ENCODE measurements at regions not wholly inside any gene's neighbourhood (a gene's known extent, or its start where the extent isn't known, plus 50 kb on each side); places are given as distances from the start of the nearest gene placed in this dataset.

DNA sequence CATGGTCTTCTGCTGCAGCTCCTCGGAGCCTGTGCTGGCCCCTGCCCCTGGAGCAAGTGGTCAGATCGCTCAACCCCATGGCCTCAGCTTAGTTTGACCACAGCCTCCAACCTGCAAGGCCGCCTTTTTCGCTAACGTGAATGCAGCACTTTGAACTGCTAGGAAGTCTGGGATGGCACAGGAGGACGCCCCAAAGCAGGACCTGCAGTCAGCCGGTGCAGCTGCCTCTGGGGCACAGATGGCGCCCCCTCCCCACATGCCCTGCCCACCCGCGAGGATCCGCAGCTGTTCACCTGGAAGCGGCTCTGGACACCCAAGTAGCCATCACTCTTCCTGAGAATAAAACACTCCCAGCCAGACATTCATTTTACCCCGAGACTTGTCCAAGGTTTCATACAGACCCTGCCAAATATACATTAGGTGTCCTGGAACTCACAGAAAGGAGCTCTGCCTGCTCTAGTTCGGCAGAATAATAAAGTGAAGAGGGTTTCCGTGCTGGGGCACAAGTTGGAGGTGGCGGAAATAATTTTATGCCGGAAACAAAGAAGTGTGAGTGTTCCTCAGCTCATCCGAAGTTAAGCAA is 510.1 kb downstream of the EIPR1 start:
- Histone ChIP-seq H2AFZ (ENCODE audit: low read length) (no peak overlapping the region), H3K27ac (ENCODE audit: low read depth, low read length, poor library complexity, severe bottlenecking) (no peak overlapping the region), H4K20me1 (ENCODE audit: insufficient read depth, low read length) (no peaks in the 10 kb centered on the region), H3K4me1 (ENCODE audit: insufficient read depth, low read length, severe bottlenecking) (no peaks in the 10 kb centered on the region), H3K9me2 (ENCODE audit: low read depth, low read length) (no peaks in the 10 kb centered on the region), H3K27me3 (ENCODE audit: insufficient read depth, low read length) (0 out of 2 replicates have a peak, but pooled peaks cover 4% of the 10 kb centered on the region), H3K9me3 (ENCODE audit: low read length) (no peaks in the 10 kb centered on the region), H3K36me3 (ENCODE audit: insufficient read depth, low read length) (no peaks in the 10 kb centered on the region), H3K4me3 (ENCODE audit: low read depth, low read length, poor library complexity, severe bottlenecking) (no peak overlapping the region), H3F3A (ENCODE audit: insufficient read depth, low read length) (no peaks in the 10 kb centered on the region), H3K79me2 (ENCODE audit: insufficient read depth, low read length) (no peaks in the 10 kb centered on the region), H3K9ac (ENCODE audit: low read length) (no peak overlapping the region), H3K4me2 (ENCODE audit: low read length) (no peak overlapping the region)
- TF ChIP-seq, protein P1, sequence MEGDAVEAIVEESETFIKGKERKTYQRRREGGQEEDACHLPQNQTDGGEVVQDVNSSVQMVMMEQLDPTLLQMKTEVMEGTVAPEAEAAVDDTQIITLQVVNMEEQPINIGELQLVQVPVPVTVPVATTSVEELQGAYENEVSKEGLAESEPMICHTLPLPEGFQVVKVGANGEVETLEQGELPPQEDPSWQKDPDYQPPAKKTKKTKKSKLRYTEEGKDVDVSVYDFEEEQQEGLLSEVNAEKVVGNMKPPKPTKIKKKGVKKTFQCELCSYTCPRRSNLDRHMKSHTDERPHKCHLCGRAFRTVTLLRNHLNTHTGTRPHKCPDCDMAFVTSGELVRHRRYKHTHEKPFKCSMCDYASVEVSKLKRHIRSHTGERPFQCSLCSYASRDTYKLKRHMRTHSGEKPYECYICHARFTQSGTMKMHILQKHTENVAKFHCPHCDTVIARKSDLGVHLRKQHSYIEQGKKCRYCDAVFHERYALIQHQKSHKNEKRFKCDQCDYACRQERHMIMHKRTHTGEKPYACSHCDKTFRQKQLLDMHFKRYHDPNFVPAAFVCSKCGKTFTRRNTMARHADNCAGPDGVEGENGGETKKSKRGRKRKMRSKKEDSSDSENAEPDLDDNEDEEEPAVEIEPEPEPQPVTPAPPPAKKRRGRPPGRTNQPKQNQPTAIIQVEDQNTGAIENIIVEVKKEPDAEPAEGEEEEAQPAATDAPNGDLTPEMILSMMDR (IDR thresholded peaks at IDR 0.05; ENCODE audit: low read length), result no peak
- no peak for TF ChIP-seq EZH2 (IDR thresholded peaks at IDR 0.05; ENCODE audit: borderline replicate concordance, low read length)

DNA sequence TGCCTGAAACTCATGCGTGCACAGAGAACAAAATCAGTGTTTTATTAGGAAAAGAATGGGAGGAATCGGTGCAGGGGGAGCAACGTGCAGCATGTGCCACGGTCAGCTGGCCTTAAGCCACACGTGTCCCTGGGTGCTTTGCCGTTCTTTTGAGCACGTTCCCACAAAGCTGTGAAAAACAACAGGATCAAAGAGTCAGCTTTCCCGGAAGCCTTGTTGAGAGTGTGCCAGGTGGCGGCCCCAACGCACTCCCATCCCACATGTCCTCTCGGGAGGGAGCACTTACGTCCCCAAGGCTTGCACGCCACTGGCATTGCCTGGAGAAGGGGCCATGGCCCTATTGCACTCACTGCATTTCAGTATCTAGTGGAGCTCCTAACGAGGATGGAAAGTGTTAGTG is 511.2 kb downstream of the EIPR1 start:
- H3K36me3 ChIP-seq (ENCODE audit: insufficient read depth, low read length), result no peaks in the 10 kb centered on the region
- no peaks in the 10 kb centered on the region for H4K20me1 ChIP-seq (ENCODE audit: insufficient read depth, low read length)
- no peaks in the 10 kb centered on the region for H3K4me1 ChIP-seq (ENCODE audit: insufficient read depth, low read length, severe bottlenecking)
- no peak overlapping the region for H3K4me2 ChIP-seq (ENCODE audit: low read length)
- H2AFZ ChIP-seq (ENCODE audit: low read length), result no peak overlapping the region
- no peaks in the 10 kb centered on the region for H3K9me2 ChIP-seq (ENCODE audit: low read depth, low read length)
- H3K79me2 ChIP-seq (ENCODE audit: insufficient read depth, low read length), result no peaks in the 10 kb centered on the region
- H3K9me3 ChIP-seq (ENCODE audit: low read length), result no peaks in the 10 kb centered on the region
- no peak overlapping the region for H3K27ac ChIP-seq (ENCODE audit: low read depth, low read length, poor library complexity, severe bottlenecking)
- H3K4me3 ChIP-seq (ENCODE audit: low read depth, low read length, poor library complexity, severe bottlenecking), result no peak overlapping the region
- 0 out of 2 replicates have a peak, but pooled peaks cover 4% of the 10 kb centered on the region for H3K27me3 ChIP-seq (ENCODE audit: insufficient read depth, low read length)
- no peak overlapping the region for H3K9ac ChIP-seq (ENCODE audit: low read length)
- H3F3A ChIP-seq (ENCODE audit: insufficient read depth, low read length), result no peaks in the 10 kb centered on the region
- TF ChIP-seq EZH2 (IDR thresholded peaks at IDR 0.05; ENCODE audit: borderline replicate concordance, low read length), result no peak
- TF ChIP-seq, protein P1 (IDR thresholded peaks at IDR 0.05; ENCODE audit: low read length), result no peak

- no peak for TF ChIP-seq EZH2 (IDR thresholded peaks at IDR 0.05; ENCODE audit: borderline replicate concordance, low read length)
- TF ChIP-seq, protein P1 (IDR thresholded peaks at IDR 0.05; ENCODE audit: low read length), result no peak
- no peak overlapping the region for H3K27ac ChIP-seq (ENCODE audit: low read depth, low read length, poor library complexity, severe bottlenecking)
- no peaks in the 10 kb centered on the region for H3K36me3 ChIP-seq (ENCODE audit: insufficient read depth, low read length)
- no peaks in the 10 kb centered on the region for H3K9me3 ChIP-seq (ENCODE audit: low read length)
- no peak overlapping the region for H2AFZ ChIP-seq (ENCODE audit: low read length)
- H4K20me1 ChIP-seq (ENCODE audit: insufficient read depth, low read length), result no peaks in the 10 kb centered on the region
- H3K4me1 ChIP-seq (ENCODE audit: insufficient read depth, low read length, severe bottlenecking), result no peaks in the 10 kb centered on the region
- no peak overlapping the region for H3K9ac ChIP-seq (ENCODE audit: low read length)
- no peaks in the 10 kb centered on the region for H3K9me2 ChIP-seq (ENCODE audit: low read depth, low read length)
- no peak overlapping the region for H3K4me2 ChIP-seq (ENCODE audit: low read length)
- H3K79me2 ChIP-seq (ENCODE audit: insufficient read depth, low read length), result no peaks in the 10 kb centered on the region
- H3K4me3 ChIP-seq (ENCODE audit: low read depth, low read length, poor library complexity, severe bottlenecking), result no peak overlapping the region
- 0 out of 2 replicates have a peak, but pooled peaks cover 4% of the 10 kb centered on the region for H3K27me3 ChIP-seq (ENCODE audit: insufficient read depth, low read length)
- H3F3A ChIP-seq (ENCODE audit: insufficient read depth, low read length), result no peaks in the 10 kb centered on the region
Observed at GRCh38 chr2:2862386-2862785, 515.2 kb downstream of the EIPR1 start.
